ENCODE measurements at regions not wholly inside any gene's neighbourhood (a gene's known extent, or its start where the extent isn't known, plus 50 kb on each side); places are given as distances from the start of the nearest gene placed in this dataset.
"Not testable (repeated sequence)": the region's sequence is repeated elsewhere in the genome, so short reads cannot be mapped to it uniquely, and the experiment has no call there.

- no peak for DNase-seq
These were observed 132.3 kb downstream of the CSNK2A3 start for GRCh38 chr11:11220786-11221185.

- DNase-seq: no peak
These were observed 134.4 kb downstream of the CSNK2A3 start for GRCh38 chr11:11218629-11218986.

DNA sequence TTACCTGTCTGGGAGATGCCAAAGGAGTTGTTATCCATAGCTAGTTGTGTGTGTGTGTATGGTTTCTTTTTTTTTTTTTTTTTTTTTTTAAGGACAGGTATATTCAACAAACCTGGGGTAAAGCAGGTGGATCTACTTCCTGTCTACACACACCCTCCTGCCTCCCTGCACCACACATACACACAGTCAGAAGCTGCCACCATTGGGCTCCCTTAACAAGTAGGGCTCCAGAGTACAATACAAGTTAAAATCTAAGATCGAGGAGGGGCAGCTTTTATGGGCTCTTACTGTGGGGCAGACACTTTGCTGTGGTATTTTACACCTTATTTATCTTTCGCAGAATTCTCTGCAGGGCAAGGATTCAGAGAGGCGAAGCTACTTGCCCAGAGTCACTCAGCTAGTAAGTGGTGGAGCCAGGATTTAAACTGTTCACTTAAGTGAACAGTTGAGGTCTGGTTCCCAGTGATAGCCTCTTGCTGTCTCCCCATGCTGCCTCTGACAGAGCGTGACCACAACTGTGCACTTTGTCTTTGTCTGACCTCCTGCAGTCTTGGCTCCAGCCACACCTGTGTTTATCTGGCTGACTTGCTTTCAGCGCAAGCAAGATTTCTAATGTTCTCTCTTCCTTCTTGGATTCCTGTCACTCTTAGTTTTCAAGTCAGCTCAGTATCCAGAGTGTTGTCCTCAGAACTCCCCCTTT, 135.0 kb downstream of the CSNK2A3 start:
- no peak for DNase-seq

- DNase-seq: no peak
These were observed 135.6 kb downstream of the CSNK2A3 start for GRCh38 chr11:11217289-11217928.

GRCh38 chr11:11215944-11216343, 137.1 kb downstream of the CSNK2A3 start:
- DNase-seq: no peak

DNA sequence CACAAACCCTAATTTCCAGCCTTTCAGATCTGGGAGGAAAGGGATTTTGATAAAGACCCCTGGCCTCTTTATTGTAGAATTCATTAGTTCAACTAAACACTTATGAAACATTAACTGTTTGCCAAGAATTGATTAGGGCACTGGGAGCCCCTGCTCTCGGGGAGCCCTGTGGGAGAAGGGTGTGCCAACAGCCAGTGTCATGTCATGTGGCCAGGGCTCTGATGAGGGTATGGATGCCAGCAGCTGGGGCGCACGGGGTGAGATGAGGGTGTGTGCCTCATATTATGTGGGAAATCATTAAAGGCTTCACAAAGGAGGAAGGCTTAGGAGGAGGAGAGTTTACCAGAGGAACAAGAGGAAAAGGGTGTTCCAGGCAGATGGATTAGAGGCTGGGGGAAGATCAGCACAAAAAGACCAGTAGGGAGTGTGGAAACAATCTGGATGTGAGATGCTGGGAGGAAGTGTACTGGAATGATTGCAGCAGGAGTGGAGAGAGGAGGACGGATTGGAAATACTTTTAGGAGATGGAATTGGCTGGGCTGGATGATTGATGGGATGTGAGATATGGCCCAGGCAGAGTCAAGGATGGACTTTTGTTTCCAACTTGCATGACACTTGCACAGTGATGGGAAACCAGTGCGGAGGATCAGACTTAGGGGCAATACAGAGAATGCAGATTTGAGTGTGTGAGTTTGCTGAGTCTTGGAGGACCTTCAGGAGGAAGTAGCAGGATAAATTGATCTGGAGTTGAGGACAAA, 137.8 kb downstream of the CSNK2A3 start:
- DNase-seq: no peak

GRCh38 chr11:11213117-11213516, 139.9 kb downstream of the CSNK2A3 start:
- no peak for DNase-seq

DNA sequence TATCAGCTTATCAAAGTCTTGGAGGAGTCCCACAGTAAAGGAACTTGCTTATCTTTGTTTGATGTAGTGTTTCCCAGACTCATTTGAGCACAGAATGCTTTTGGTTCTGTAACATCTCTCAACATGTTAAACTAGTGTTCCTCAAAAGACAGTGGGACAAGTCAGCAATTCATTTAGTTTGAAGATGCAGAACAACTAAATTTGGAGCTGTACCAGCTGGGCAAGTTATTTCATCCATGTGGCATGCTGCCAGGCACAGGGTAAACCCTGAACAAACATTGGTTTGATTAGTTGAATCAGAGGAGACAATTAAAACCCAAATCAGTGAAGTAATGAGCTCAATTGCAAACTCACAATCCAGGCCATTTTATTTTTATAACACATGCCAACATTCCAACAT, 141.2 kb downstream of the CSNK2A3 start:
- no peak for DNase-seq

GRCh38 chr11:11211186-11211585, 141.9 kb downstream of the CSNK2A3 start:
- DNase-seq: no peak

DNA sequence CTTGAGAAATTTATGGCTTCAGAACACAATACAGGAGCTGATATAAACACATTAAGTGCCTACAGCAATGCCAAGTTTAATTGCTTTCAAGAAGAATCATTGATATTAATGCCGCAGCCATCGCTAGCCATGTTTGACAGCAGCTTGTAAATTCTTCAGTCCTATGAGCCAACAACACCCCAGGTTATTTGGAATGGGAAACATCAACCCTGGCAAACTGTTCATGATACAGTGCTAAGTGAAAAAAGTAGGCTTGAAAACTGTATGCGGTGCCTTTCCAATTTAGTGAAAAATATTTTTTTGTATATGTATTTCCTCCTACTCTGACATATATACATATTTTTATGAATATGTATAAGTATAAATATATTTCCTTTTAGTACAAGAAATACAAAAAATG, 142.6 kb downstream of the CSNK2A3 start:
- DNase-seq: no peak

DNA sequence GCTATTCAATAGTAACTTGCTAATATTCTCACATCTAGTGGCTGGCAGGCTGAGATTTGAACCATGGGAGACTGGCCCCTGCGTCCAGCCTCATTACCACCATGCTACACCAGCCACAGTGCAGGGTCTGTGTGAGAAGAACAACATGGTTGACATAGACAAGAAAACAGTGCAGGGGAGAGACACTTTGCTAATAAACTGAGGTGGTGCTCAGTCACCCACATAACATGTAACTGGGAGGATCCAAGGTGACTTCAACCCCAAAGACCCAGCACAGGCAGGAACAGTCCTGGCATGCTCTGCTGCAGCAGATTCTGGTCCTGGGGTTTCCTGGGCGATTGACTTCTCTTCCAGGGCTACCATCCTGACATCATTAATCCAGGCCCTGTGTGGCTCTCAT, 143.1 kb downstream of the CSNK2A3 start:
- DNase-seq: no peak

DNA sequence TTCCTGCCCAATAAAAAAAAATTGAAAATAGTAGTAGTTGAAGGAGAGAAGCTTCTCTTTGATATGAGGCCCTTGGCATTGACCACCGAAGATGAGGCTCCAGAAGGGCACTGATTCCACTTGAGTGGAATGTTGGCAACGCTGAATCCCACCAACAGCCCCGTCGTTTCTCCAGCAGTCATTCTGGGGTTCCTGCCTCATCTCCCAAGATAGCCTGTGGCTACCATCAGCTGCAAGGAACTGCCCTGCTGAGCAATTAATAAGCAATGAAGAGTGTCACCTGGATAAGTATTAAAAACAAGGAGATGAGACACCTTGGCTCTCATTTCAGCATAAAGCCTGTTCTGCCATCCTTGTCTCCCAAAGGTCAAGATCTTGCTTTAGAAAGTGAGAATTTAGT, 144.1 kb downstream of the CSNK2A3 start:
- no peak for DNase-seq

DNA sequence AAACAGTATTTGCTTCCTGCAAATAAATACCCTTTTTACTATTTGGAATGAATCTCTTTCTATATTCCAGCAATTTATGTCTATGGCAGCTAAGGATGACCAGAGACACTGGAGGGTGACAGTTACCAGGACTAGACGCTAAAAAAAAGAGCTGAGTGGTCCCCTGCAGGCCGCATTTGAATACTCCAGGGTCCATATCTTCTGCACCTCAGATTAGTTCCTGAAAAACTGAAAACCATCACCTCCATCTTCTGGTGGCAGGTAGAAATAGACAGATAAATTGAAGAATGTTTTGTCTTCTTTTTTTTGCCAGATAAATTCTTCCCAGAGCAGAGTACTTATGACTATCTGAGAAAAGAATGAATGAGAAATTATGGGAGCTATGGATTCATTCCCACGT, 145.6 kb downstream of the CSNK2A3 start:
- DNase-seq: peak in 1 of 5 experiments; percentile 2

DNA sequence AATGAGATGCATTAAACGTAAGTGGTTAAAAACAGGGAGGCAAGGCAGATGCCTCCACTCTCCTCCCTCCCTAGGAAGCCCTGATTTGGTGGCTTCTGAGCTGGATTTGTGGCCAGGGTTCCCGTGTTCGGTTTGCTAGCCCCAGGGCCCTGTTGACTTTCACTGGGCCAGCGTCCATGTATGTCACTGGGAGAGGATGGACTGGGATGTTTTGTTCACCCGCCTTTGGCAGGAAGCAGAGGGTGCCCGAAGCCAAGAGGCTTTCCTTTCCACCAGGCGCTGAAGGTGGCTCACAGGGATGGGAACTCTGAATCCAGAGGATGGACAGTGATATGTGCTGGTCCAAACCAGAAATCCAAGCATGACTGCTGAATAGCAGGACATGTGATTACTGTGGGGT, 146.6 kb downstream of the CSNK2A3 start:
- no peak for DNase-seq

- no peak for DNase-seq
These were observed 150.2 kb downstream of the CSNK2A3 start for GRCh38 chr11:11202885-11203284.

GRCh38 chr11:11201302-11201701, 151.7 kb downstream of the CSNK2A3 start:
- DNase-seq: not testable (repeated sequence)

DNA sequence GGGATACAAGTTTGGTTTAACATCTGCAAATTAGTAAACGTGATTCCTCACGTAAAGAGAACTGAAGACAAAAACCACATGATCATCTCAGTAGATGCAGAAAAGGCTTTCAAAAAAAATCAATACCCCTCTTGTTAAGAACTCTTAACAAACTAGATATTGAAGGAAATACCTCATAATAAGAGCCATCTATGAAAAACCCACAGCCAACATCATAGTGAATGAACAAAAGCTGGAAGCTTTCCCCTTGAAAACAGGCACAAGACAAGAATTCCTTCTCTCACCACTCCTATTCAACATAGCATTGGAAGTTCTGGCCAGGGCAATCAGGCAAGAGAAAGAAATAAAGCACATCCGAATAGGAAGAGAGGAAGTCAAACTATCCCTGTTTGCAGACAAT, 160.5 kb downstream of the CSNK2A3 start:
- DNase-seq: no peak

DNA sequence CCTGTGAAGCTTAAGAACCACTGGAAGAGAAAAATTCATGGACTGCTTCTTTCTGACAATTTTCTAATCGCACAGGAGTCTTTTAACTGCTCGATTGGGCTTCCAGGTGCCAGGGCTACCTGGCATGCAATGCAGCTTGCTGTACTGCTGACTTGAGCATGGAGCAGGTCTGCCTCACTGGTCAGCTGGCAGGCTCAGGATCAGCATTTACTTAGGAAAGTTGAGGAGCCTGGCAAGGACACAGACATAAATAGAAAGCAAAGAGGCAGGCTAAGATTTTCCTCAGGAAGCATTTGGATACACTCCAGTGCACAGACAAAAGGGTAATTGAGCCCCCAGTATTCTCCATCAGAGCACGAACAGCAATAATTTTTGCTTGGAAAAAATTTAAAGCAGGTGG, 163.5 kb downstream of the CSNK2A3 start:
- DNase-seq: no peak

DNA sequence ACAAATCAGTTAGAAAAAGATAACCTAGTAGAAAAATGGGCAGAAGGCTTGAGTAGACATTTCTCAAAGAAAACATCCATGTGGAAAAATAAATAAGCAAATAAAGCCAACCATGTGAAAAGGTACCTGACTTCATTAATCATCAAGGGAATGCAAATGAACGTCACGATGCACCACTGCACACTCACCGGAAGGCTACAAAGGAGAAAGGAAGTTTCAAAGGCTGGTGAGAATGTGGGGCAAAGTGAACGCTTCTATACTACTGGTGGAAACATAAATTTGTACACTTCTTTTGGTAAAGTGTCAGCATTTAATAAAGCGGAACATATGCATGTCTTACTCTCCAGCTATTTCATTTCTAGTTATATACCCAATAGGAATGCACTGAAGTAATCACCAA, 166.8 kb downstream of the CSNK2A3 start:
- DNase-seq: no peak

DNA sequence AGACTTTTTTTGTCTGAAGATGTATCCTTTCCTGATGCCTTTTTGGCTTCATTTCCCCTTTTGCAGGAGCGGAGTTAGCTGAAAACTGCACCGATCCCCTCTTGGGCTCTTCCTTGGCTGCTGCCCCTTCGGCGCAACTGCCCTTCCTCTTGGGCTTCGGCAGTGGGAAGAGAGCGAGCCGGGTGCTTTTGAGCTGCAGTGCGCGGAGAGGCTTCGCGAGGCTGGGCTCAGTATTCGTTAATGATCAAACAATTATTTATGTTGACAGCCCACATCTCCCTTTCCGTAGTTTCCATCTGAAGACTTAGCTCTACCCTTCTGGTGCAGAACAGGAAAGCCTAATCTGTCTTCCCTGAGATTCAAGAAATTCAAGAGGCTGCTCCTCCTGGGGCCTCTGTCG, 170.8 kb downstream of the CSNK2A3 start:
- no peak for DNase-seq

DNA sequence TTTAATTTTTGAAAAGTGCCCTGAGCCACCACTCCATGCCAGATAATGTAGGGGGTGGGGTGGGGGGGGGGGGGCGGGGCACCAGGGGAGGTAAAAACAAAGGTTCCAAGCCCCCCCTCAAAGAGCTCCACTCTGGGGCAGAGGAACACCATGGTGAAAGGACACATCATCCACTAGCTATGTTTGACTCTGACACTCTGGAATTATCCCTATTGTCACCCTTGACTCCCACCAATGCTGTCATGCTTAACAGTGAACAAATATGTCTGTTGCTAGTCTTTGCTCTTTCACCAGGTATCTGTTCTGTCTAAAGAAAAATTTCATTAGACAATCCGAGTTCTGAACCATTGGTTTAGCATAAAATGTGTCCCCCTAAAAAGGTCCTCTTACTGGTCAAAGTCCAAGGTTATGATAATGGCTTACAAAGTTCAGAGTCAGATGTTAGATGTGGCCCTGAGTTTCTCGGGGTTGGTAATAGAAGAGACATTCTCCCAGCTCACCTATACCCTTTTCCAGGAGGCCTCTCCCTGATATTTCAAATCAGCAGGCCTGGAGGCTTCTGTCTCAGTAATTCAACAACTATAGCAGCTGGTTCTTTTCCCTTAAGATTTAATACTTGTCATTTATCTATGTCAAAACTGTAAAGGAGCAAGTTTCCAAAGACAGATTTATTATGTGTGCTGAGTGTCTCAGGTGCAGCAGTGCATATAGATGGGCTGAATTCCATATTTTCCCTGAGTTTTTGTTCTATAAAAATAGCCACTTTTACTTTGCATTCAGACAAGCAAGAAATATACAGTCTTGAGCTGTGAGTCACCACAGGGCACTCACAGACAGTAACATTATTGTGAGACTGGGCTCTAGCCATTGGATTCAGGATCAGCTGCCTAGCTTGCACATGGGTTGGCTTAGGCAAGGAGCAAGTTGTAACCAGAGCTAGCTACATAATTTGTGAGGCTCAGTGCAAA, 174.1 kb downstream of the CSNK2A3 start:
- no peak for DNase-seq

DNA sequence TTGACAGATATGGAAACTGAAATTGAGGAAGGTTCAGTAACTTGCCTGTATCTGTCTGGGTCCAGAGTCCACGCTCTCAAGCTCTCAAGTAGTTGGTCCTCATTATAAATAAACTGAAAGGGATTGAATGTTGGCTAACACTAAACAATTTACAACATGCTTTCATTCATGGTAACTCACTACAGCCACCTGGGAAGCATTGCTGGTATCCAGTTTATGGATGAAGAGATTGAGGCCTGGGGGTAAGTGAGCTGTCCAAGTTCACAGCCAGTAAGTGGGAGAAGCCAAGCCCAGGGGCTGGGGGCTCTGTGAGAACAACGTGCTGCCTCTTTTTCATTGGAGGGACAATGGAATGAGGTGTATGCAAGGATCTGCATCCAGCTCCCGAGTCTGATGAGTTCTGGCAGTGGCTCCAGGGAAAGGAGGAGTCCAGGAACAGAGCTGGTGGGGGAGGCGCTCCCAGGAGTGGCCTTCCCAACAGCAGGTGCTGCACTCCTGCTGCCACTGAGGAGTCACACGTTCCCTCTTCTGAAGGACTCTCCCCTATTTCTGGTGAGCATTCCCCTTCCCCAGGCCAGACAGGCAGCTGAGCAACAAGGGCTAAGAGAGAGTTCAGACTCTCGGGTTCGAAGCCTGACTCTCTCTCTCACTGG, 175.8 kb downstream of the CSNK2A3 start:
- no peak for DNase-seq

All from T-helper 2 cell (primary cell).